ENCODE measurements at regions not wholly inside any gene's neighbourhood (a gene's known extent, or its start where the extent isn't known, plus 50 kb on each side); places are given as distances from the start of the nearest gene placed in this dataset.

GRCh38 chr22:49600891-49601431 is 226.7 kb downstream of the BRD1 start:
- no peak for DNase-seq

DNA sequence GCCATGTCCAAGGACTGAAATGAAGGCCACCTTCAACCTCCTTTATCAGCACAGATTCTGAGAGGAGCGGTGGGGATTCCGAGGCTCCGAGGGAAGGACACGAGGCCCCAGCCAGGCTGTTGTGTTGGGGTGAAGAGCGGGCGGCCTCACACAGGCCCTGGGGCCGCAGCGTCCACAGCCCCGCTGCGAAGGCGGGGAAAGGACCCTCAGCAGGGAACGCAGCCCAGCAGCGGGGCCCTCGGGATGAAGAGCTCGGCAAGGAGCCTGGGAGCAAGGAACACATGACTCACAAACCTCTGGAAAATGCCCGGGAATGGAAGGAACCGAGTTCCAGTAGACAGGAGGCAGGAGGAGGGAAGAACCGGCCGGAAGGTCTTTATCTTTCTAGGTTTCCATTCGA is 227.2 kb downstream of the BRD1 start:
- no peak for DNase-seq

DNA sequence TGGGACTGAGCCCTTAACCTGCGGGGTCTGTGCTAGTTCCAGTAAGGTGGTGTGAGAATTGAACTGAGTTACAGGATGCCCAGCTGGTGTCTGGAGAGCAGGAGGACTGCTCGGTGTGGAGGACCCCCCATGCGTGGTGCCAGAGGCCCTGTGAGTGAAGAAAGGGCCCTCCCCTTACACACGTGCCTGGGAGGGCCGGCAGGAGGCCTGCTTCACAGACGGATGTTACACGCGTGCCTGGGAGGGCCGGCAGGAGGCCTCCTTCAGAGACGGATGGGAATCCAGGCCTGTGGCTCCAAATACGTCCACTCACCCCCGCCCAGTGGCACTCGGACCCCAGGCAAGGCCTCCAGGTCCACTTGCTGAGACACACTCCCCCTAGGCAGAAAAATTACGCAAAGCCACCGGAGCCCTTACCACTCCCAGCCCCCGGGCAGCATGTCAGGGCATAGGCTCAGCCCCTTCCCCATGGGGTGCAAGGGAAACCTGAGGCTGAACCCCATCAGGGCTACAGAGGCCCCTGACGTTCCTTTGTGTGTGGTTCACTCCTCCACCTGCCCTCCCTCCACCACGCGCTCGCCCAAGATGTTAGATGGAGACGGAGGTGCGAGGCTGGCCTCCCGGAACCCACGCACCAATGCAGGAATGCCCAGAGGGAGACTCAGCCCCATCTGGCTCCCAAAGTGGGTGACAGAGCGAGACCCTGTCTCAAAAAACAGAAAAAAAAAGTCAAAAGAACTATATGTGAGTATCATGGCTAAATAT is 227.8 kb downstream of the BRD1 start:
- no peak for DNase-seq

- no peak for DNase-seq
These were observed 228.6 kb downstream of the BRD1 start for GRCh38 chr22:49599039-49599438.

GRCh38 chr22:49598338-49598737 is 229.3 kb downstream of the BRD1 start:
- no peak for DNase-seq

GRCh38 chr22:49597428-49598039 is 230.1 kb downstream of the BRD1 start:
- DNase-seq: no peak

DNA sequence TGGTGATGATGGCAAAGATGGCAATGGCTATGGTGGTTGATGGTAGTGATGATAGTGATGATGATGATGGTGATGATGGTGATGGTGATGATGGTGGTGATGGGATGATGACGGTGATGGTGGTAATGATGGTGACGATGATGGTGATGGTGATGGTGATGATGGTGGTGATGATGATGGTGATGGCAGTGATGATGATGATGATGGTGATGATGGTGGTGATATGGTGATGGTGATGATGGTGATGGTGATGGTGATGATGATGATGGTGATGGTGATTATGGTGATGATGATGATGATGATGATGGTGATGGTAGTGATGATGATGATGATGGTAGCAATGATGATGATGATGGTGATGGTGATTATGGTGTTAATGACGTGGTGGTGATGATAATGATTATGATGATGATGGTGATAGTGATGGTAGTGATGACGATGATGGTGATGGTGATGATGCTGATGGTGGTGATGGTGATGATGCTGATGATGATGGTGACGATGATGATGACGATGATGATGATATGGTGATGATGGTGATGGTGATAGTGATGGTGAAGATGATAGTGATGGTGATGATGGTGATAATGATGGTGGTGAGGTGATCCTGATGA is 232.1 kb downstream of the BRD1 start:
- no peak for DNase-seq

GRCh38 chr22:49594078-49594477 is 233.6 kb downstream of the BRD1 start:
- DNase-seq: no peak

DNA sequence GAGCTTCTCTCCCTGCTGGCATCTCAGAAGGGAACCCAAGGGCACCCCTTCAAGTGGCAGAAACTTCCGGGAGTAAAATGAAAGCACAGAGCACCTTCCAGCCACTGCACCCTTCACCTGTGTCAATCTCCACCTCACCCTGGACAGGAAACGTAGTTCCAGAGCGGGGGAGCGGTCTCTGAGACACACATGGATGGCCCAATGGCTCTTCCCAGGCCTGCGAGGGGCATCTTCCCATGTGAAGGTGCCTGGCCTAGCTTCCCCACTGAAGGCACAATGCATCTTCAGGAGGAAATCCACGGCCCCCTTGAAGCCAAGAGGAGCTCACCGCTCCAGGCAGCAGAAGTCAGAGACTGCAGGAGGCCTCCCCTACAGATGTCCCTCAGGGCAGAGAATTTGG is 234.2 kb downstream of the BRD1 start:
- DNase-seq: no peak

GRCh38 chr22:49592780-49593501 is 234.7 kb downstream of the BRD1 start:
- no peak for DNase-seq

DNA sequence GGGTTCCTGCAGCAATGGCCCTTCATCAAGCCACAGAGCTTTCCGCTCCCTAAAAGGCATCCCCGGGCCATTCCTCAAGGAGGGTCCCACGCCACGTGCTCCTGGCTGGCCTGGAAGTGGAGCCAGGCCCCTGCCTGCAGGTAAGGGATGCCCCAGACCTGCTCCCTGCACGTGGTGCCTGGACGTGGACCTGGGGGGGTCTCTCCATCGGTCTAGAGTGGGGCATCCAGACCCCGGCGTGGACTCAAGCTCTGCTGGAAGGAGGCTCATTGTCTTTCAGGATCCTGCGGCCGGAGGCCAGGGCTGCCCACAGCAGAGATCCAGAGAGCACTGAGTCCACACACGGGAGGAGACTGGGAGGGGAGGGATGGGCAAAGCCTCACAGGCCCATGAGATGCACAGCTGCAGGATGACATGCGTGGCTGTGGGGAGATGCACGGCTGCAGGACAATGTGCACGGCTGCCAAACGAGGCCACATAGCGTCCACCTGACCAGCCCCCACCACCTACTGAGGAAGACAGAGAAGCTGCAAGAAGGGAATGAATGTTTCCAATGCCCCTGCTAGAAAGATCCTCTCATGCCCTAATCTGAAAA is 236.7 kb downstream of the BRD1 start:
- DNase-seq: no peak

GRCh38 chr22:49590381-49590780 is 237.3 kb downstream of the BRD1 start:
- no peak for DNase-seq

DNA sequence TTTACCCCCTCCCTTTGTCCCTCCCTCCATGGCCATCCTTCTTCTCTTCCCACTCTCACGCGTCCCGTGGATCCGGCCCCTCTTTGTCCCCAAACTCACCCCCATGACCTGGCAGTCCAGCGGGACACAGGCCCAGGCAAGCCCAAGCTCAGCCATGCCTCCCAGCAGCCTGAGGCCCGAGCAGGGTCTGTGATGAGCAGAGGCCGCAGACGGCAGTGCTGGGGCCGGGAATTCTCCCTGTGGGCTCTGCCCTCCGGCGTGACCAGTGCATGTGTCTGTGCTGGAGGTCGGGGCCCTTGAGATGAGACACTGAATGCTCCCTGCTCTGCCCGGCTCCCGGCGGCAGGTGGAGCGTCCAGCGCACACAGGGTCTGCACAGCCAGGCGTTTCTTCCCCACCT is 237.9 kb downstream of the BRD1 start:
- no peak for DNase-seq

- no peak for DNase-seq
These were observed 238.4 kb downstream of the BRD1 start for GRCh38 chr22:49589301-49589700.

GRCh38 chr22:49588739-49589138 is 238.9 kb downstream of the BRD1 start:
- DNase-seq: no peak

- no peak for DNase-seq
These were observed 239.7 kb downstream of the BRD1 start for GRCh38 chr22:49587987-49588386.

GRCh38 chr22:49587421-49587820 is 240.3 kb downstream of the BRD1 start:
- DNase-seq: no peak

DNA sequence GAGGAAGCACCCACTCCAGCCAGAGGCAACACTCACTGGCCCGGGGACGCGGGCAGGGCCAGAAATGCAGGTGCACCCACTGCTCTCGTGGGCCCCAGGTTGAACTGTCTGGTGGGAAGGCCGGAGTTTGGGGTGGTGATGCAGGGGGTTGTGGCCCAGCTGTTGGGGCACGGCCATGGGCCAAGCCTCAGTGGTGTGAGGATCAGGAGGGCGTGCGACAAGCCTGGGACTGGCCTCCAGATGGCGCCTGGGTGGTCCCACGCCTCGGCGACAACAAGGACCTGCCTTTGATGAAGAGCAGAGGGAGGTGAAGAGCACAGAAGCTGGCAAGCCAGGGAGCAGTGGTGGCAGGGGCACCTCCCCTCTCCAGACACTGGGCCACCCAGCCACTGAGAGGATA is 240.8 kb downstream of the BRD1 start:
- no peak for DNase-seq

DNA sequence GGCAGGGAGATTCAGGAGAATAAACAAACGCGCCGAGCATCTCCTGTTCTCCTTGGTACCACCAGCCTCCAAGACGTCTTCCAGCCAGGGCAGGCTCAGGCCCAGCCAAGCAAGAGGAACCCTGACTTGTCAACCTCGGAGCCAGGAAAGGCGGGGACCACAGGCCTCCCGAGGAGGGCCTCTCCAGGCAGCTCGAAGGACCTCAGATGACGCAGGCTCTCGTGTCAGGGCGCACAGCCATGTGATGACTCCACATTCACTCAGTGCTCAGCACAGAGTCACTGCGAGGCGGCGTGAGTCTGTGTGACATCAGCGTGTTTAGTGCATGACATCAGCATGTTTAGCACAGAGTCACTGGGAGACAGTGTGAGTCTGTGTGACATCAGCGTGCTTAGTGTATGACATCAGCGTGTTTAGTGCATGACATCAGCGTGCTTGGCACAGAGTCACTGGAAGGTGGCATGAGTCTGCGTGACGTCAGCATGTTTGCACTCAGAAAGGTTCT is 241.4 kb downstream of the BRD1 start:
- DNase-seq: no peak

GRCh38 chr22:49585461-49586243 is 242.0 kb downstream of the BRD1 start:
- DNase-seq: no peak

- DNase-seq: no peak
These were observed 243.7 kb downstream of the BRD1 start for GRCh38 chr22:49583886-49584505.
